H1 (cell line): ENCODE measurements at regions not wholly inside any gene's neighbourhood (a gene's known extent, or its start where the extent isn't known, plus 50 kb on each side); places are given as distances from the start of the nearest gene placed in this dataset.

Source experiments
- CTCF ChIA-PET: fragments of 300-600 bp; sonication (Branson Sonifier 250); formaldehyde crosslinking; loops from one replicate; lab custom pipeline; 2021; ENCODE audit not compliant: partially characterized antibody; lab: Charles Lee
- POLR2A ChIA-PET: fragments of 300-600 bp; sonication (Branson Sonifier 250); formaldehyde crosslinking; loops from one replicate; lab custom pipeline; 2021; ENCODE audit warnings: inconsistent platforms; ENCODE audit not compliant: partially characterized antibody; lab: Charles Lee
- DNase-seq, 2 experiments: peaks; one replicate each; pipeline versions ENCODE4 v3.0.0 to v3.0.0-alpha.2; 2010 to 2022; ENCODE audit warnings: low spot score in 2 of 2, low read depth in 1 of 2, mixed read lengths in 1 of 2
- FAIRE-seq: peaks from 2 replicates; lab custom pipeline; 2011; peaks lifted over from hg19 to GRCh38; lab: Jason Lieb, UNC
- H2AFZ ChIP-seq: 2 replicates; pipeline ENCODE4 v1.8.1; 2012; ENCODE audit warnings: low read length, inconsistent platforms
- H2AK5ac ChIP-seq: 2 replicates; pipeline ENCODE4 v1.6.1; 2013; ENCODE audit warnings: low read depth, low read length
- H2BK120ac ChIP-seq: replicated peaks from 2 replicates; pipeline ENCODE3; 2013; ENCODE audit warnings: low read depth, low read length, inconsistent platforms
- H2BK12ac ChIP-seq: 2 replicates; pipeline ENCODE4 v1.6.1; 2013; ENCODE audit warnings: low read depth, low read length
- H2BK15ac ChIP-seq: 2 replicates; pipeline ENCODE4 v1.6.1; 2013; ENCODE audit warnings: low read length
- H2BK20ac ChIP-seq: 2 replicates; pipeline ENCODE4 v1.6.1; 2013; ENCODE audit warnings: low read length
- H2BK5ac ChIP-seq: 2 replicates; pipeline ENCODE4 v1.6.1; 2013; ENCODE audit warnings: low read depth, low read length
- H3K14ac ChIP-seq: 2 replicates; pipeline ENCODE4 v1.6.1; 2013; ENCODE audit warnings: inconsistent platforms; ENCODE audit not compliant: insufficient read length
- H3K18ac ChIP-seq: 2 replicates; pipeline ENCODE4 v1.6.1; 2013; ENCODE audit warnings: low read length; ENCODE audit errors: extremely low read depth
- H3K23ac ChIP-seq: 2 replicates; pipeline ENCODE4 v1.6.1; 2013; ENCODE audit warnings: inconsistent platforms; ENCODE audit not compliant: insufficient read length
- H3K23me2 ChIP-seq: 2 replicates; pipeline ENCODE4 v1.6.1; 2013; ENCODE audit warnings: low read depth, low read length
- H3K27ac ChIP-seq: 2 replicates; pipeline ENCODE4 v1.6.1; 2011; ENCODE audit warnings: low read depth, low read length, inconsistent platforms
- H3K27me3 ChIP-seq, 4 experiments: replicated peaks in 1 of 4; 1 replicate in 1 of 4; 2 replicates in 3 of 4; pipeline versions ENCODE4 v1.6.1 to v1.8.1; 2011 to 2013; ENCODE audit warnings: low read length in 3 of 4, mild to moderate bottlenecking in 3 of 4, inconsistent platforms in 2 of 4, mixed read lengths in 2 of 4, moderate library complexity in 1 of 4; ENCODE audit not compliant: control insufficient read depth in 3 of 4, insufficient read depth in 3 of 4; ENCODE audit errors: extremely low read depth in 1 of 4
- H3K36me3 ChIP-seq, 4 experiments: 2 replicates each; pipeline versions ENCODE4 v1.6.1 to v1.8.1; 2011 to 2013; ENCODE audit warnings: mild to moderate bottlenecking in 4 of 4, low read length in 3 of 4, moderate library complexity in 2 of 4, control low read depth in 1 of 4, inconsistent platforms in 1 of 4; ENCODE audit not compliant: insufficient read depth in 4 of 4, control insufficient read depth in 2 of 4
- H3K4ac ChIP-seq: replicated peaks from 2 replicates; pipeline ENCODE3; 2013; ENCODE audit warnings: low read length, low read depth, mixed read lengths, inconsistent platforms; ENCODE audit not compliant: insufficient read length
- H3K4me1 ChIP-seq, 4 experiments: replicated peaks in 1 of 4; 1 replicate in 1 of 4; 2 replicates in 3 of 4; pipeline versions ENCODE4 v1.6.1 to v1.8.1; 2011 to 2013; ENCODE audit warnings: low read length in 3 of 4, inconsistent platforms in 2 of 4, mixed read lengths in 1 of 4; ENCODE audit not compliant: insufficient read depth in 4 of 4, control insufficient read depth in 3 of 4
- H3K4me2 ChIP-seq, 2 experiments: 2 replicates each; pipeline versions ENCODE4 v1.6.1 to v1.8.1; 2011 to 2013; ENCODE audit warnings: low read depth in 2 of 2, low read length in 2 of 2, control low read depth in 1 of 2, inconsistent platforms in 1 of 2, mild to moderate bottlenecking in 1 of 2; ENCODE audit not compliant: insufficient read depth in 1 of 2
- H3K4me3 ChIP-seq, 4 experiments: fragments of 200-600, 300-600 bp in 1 of 4; sonication (generic), shearing (Covaris generic), sonication (Bioruptor Twin) in 1 of 4; 2 replicates each; pipeline versions ENCODE4 v1.5.1 to v1.8.1; 2011 to 2016; ENCODE audit warnings: low read length in 4 of 4, low read depth in 3 of 4, control low read depth in 2 of 4, inconsistent platforms in 2 of 4, mild to moderate bottlenecking in 2 of 4, mixed read lengths in 1 of 4, moderate library complexity in 1 of 4; ENCODE audit not compliant: insufficient read depth in 2 of 4; ENCODE audit errors: extremely low read depth in 1 of 4
- H3K56ac ChIP-seq: replicated peaks from 2 replicates; pipeline ENCODE3; 2013; ENCODE audit warnings: low read depth, mild to moderate bottlenecking, mixed read lengths, low read length, inconsistent platforms; ENCODE audit not compliant: insufficient read length
- H3K79me1 ChIP-seq: 2 replicates; pipeline ENCODE4 v1.6.1; 2013; ENCODE audit warnings: low read depth, low read length, control low read depth
- H3K79me2 ChIP-seq, 2 experiments: 2 replicates each; pipeline versions ENCODE4 v1.6.1 to v1.8.1; 2012 to 2013; ENCODE audit warnings: low read length in 2 of 2, mild to moderate bottlenecking in 2 of 2, inconsistent platforms in 1 of 2; ENCODE audit not compliant: insufficient read depth in 2 of 2, control insufficient read depth in 1 of 2
- H3K9ac ChIP-seq, 4 experiments: replicated peaks in 1 of 4; 1 replicate in 1 of 4; 2 replicates in 3 of 4; pipeline versions ENCODE4 v1.6.1 to v1.8.1; 2011 to 2013; ENCODE audit warnings: low read depth in 3 of 4, low read length in 3 of 4, control low read depth in 2 of 4, mild to moderate bottlenecking in 2 of 4, moderate library complexity in 2 of 4, inconsistent platforms in 1 of 4; ENCODE audit errors: extremely low read depth in 1 of 4
- H3K9me3 ChIP-seq, 2 experiments: 2 replicates each; pipeline versions ENCODE4 v1.6.1 to v1.8.1; 2012 to 2013; ENCODE audit warnings: mild to moderate bottlenecking in 2 of 2, moderate library complexity in 2 of 2, control low read depth in 1 of 2, inconsistent platforms in 1 of 2, low read depth in 1 of 2, low read length in 1 of 2, mixed read lengths in 1 of 2; ENCODE audit not compliant: insufficient read depth in 2 of 2
- H4K20me1 ChIP-seq, 2 experiments: replicated peaks in 1 of 2; 2 replicates each; pipeline versions ENCODE3 to v1.8.1; 2011 to 2013; ENCODE audit warnings: inconsistent platforms in 2 of 2, low read length in 2 of 2, mild to moderate bottlenecking in 1 of 2; ENCODE audit not compliant: insufficient read depth in 2 of 2, control insufficient read depth in 1 of 2
- H4K5ac ChIP-seq: 2 replicates; pipeline ENCODE4 v1.6.1; 2013; ENCODE audit warnings: low read length, low read depth, mixed read lengths, inconsistent platforms; ENCODE audit not compliant: insufficient read length
- H4K8ac ChIP-seq: 2 replicates; pipeline ENCODE4 v1.8.0; 2013; ENCODE audit warnings: mild to moderate bottlenecking, moderate library complexity, low read length, inconsistent platforms; ENCODE audit not compliant: insufficient read depth; ENCODE audit errors: extremely low read depth
- H4K91ac ChIP-seq: replicated peaks from 2 replicates; pipeline ENCODE3; 2013; ENCODE audit warnings: low read length, mixed read lengths, inconsistent platforms; ENCODE audit not compliant: insufficient read length
- ASH2L ChIP-seq: fragments of 200-600, 300-600 bp; sonication (generic); IDR thresholded peaks from one replicate; pipeline ENCODE4 v1.7.1; 2017; ENCODE audit warnings: low read length
- CBX5 ChIP-seq: fragments of 300-800, 300-1000 bp; sonication (generic); IDR thresholded peaks from 2 replicates; pipeline ENCODE4 v1.7.1; 2016; ENCODE audit warnings: antibody characterized with exemption, low read length, low read depth
- E2F6 ChIP-seq: IDR thresholded peaks from 2 replicates; pipeline ENCODE4 v1.6.1; 2012; ENCODE audit warnings: inconsistent platforms
- FOSL1 ChIP-seq: IDR thresholded peaks from 2 replicates; pipeline ENCODE4 v1.6.1; 2011; ENCODE audit warnings: mild to moderate bottlenecking, low read depth, low read length, moderate library complexity; ENCODE audit not compliant: insufficient read depth
- GABPA ChIP-seq: IDR thresholded peaks from 2 replicates; pipeline ENCODE4 v1.6.1; 2011; ENCODE audit warnings: mild to moderate bottlenecking, low read length, moderate library complexity, borderline replicate concordance; ENCODE audit not compliant: insufficient read depth
- HDAC6 ChIP-seq: IDR thresholded peaks from one replicate; pipeline ENCODE4 v1.7.1; 2012; ENCODE audit warnings: low read depth, mild to moderate bottlenecking, inconsistent platforms, low read length, moderate library complexity
- KDM4A ChIP-seq: IDR thresholded peaks from one replicate; pipeline ENCODE4 v1.7.1; 2012; ENCODE audit warnings: low read depth, mild to moderate bottlenecking, moderate library complexity, low read length, inconsistent platforms; ENCODE audit not compliant: severe bottlenecking
- MAX ChIP-seq: IDR thresholded peaks from 2 replicates; pipeline ENCODE4 v1.6.1; 2012; ENCODE audit warnings: inconsistent platforms
- RBBP5 ChIP-seq: IDR thresholded peaks from 2 replicates; pipeline ENCODE4 v1.7.1; 2012; ENCODE audit warnings: low read depth, mild to moderate bottlenecking, inconsistent platforms, low read length, moderate library complexity, borderline replicate concordance
- RFX5 ChIP-seq: IDR thresholded peaks from 2 replicates; pipeline ENCODE4 v1.6.1; 2011; ENCODE audit warnings: low read depth, low read length, improper control_type of control experiment, borderline replicate concordance
- RXRA ChIP-seq: IDR thresholded peaks from 2 replicates; pipeline ENCODE4 v1.6.1; 2011; ENCODE audit warnings: low read depth, mild to moderate bottlenecking, low read length, moderate library complexity; ENCODE audit not compliant: insufficient read depth
- SIX5 ChIP-seq: IDR thresholded peaks from 2 replicates; pipeline ENCODE4 v1.6.1; 2011; ENCODE audit warnings: mild to moderate bottlenecking, low read depth, low read length
- SUZ12 ChIP-seq: fragments of 200-600 bp; sonication (generic); IDR thresholded peaks from 2 replicates; pipeline ENCODE4 v1.6.1; 2012; ENCODE audit warnings: mild to moderate bottlenecking, inconsistent platforms, low read length, moderate library complexity, mixed read lengths
- TAF7 ChIP-seq: optimal IDR thresholded peaks from 2 replicates; pipeline ENCODE3; 2011; ENCODE audit warnings: low read depth, mild to moderate bottlenecking, inconsistent platforms, low read length, moderate library complexity, borderline replicate concordance
- WGBS, 2 experiments: shearing (Covaris generic) in 1 of 2; methylation state at CpG; one replicate each; pipeline versions ENCODE4 v1.1.6 to v1.1.7; 2013 to 2015; ENCODE audit warnings: low lambda C conversion rate in 2 of 2, mixed read lengths in 2 of 2, inconsistent platforms in 1 of 2, low coverage in 1 of 2, missing lambda C conversion rate in 1 of 2; ENCODE audit not compliant: insufficient replicate concordance in 2 of 2, insufficient coverage in 1 of 2, insufficient read length in 1 of 2; ENCODE audit errors: extremely low coverage in 1 of 2, missing lambda C conversion rate in 1 of 2; 5-methylcytosine and 5-hydroxymethylcytosine counted together

- H3K4me1 ChIP-seq = peaks cover 0 to 8% (median 3%) of the 10 kb centered on the region in 4 experiments; a peak in 3 of 7 replicates
- no peak overlapping the region for H3K4me2 ChIP-seq
- H4K5ac ChIP-seq = no peak overlapping the region
- ChIA-PET CTCF (no interaction called here), POLR2A (interaction anchor here (0.7 kb wide), 1 partner anchor 12 kb away, joined by 4 read pairs; no protein-coding TSS in a partner anchor)
- no peak overlapping the region for H2BK20ac ChIP-seq
- no peaks in the 10 kb centered on the region for H3K79me2 ChIP-seq
- no peak overlapping the region for H3K23ac ChIP-seq
- no peak overlapping the region for H3K9ac ChIP-seq
- no peak overlapping the region for H2AK5ac ChIP-seq
- no peak overlapping the region for H2BK120ac ChIP-seq
- peaks cover 0 to 6% (median 0%) of the 10 kb centered on the region in 4 experiments; a peak in 1 of 8 replicates for H3K36me3 ChIP-seq
- H3K14ac ChIP-seq = no peak overlapping the region
- H4K91ac ChIP-seq = no peak overlapping the region
- H3K4ac ChIP-seq = no peak overlapping the region
- H4K8ac ChIP-seq = no peak overlapping the region
- 79% methylated on average over 3 of the region's 3 CpGs; no CpG with 5 or more reads in 1 of the 2 experiments for WGBS, 2 experiments
- H3K79me1 ChIP-seq = no peaks in the 10 kb centered on the region
- H2BK12ac ChIP-seq = no peak overlapping the region
- H3K56ac ChIP-seq = no peak overlapping the region
- FAIRE-seq (no peak), DNase-seq (no peak)
- no peaks in the 10 kb centered on the region for H3K27me3 ChIP-seq
- H3K9me3 ChIP-seq = peaks cover 7 to 8% of the 10 kb centered on the region in 2 experiments; a peak in 3 of 4 replicates
- no peaks in the 10 kb centered on the region for H4K20me1 ChIP-seq
- H2AFZ ChIP-seq = no peak overlapping the region
- no peak overlapping the region for H2BK5ac ChIP-seq
- H2BK15ac ChIP-seq = no peak overlapping the region
- no peak overlapping the region for H3K27ac ChIP-seq
- H3K4me3 ChIP-seq = no peak overlapping the region
- H3K18ac ChIP-seq = no peak overlapping the region
- no peaks in the 10 kb centered on the region for H3K23me2 ChIP-seq
- TF ChIP-seq GABPA (no peak), SUZ12 (no peak), RXRA (no peak), HDAC6 (no peak), FOSL1 (no peak), ASH2L (no peak), E2F6 (no peak), MAX (no peak), RFX5 (no peak), RBBP5 (no peak), CBX5 (no peak), KDM4A (no peak), TAF7 (no peak), SIX5 (no peak)
Observed at GRCh38 chr9:19694601-19695000, 94.2 kb downstream of the SLC24A2 start.
